Endothelial cell (in vitro differentiated cells): ENCODE measurements at regions not wholly inside any gene's neighbourhood (a gene's known extent, or its start where the extent isn't known, plus 50 kb on each side); places are given as distances from the start of the nearest gene placed in this dataset.

Experiments
- DNase-seq: peaks from one replicate; pipeline ENCODE4 v3.0.0; 2021; ENCODE audit warnings: low spot score
- H3K27ac Mint-ChIP-seq: one replicate; pipeline ENCODE4 v1.8.0; 2021; ENCODE audit warnings: mixed read lengths, inconsistent platforms; ENCODE audit not compliant: unreplicated experiment
- H3K27me3 Mint-ChIP-seq: one replicate; pipeline ENCODE4 v1.8.0; 2021; ENCODE audit warnings: mild to moderate bottlenecking, moderate library complexity, mixed read lengths, inconsistent platforms; ENCODE audit not compliant: unreplicated experiment
- H3K36me3 Mint-ChIP-seq: one replicate; pipeline ENCODE4 v1.8.0; 2021; ENCODE audit warnings: mild to moderate bottlenecking, low read depth, mixed read lengths, inconsistent platforms; ENCODE audit not compliant: unreplicated experiment
- H3K4me1 Mint-ChIP-seq: one replicate; pipeline ENCODE4 v1.8.0; 2021; ENCODE audit warnings: mild to moderate bottlenecking, mixed read lengths, inconsistent platforms; ENCODE audit not compliant: unreplicated experiment
- H3K4me3 Mint-ChIP-seq: one replicate; pipeline ENCODE4 v1.8.0; 2021; ENCODE audit warnings: mild to moderate bottlenecking, mixed read lengths, inconsistent platforms; ENCODE audit not compliant: unreplicated experiment
- H3K9me3 Mint-ChIP-seq: one replicate; pipeline ENCODE4 v1.8.0; 2021; ENCODE audit warnings: mixed read lengths, inconsistent platforms; ENCODE audit not compliant: unreplicated experiment
- CTCF ChIP-seq: fragments of 200-600 bp; sonication (generic); IDR thresholded peaks from one replicate; pipeline ENCODE4 v1.5.0; 2021; ENCODE audit warnings: antibody characterized with exemption; ENCODE audit not compliant: unreplicated experiment

GRCh38 chr3:150080058-150080730, 109.5 kb upstream of the PFN2 start:
- Mint-ChIP-seq H3K4me3 (no peak overlapping the region), H3K9me3 (no peaks in the 10 kb centered on the region), H3K36me3 (no peaks in the 10 kb centered on the region), H3K27me3 (no peaks in the 10 kb centered on the region), H3K4me1 (peaks cover 14% of the 10 kb centered on the region), H3K27ac (no peak overlapping the region)
- no peak for TF ChIP-seq CTCF
- DNase-seq = no peak

GRCh38 chr3:150079029-150079739, 108.5 kb upstream of the PFN2 start:
- Mint-ChIP-seq H3K36me3 (no peaks in the 10 kb centered on the region), H3K9me3 (no peaks in the 10 kb centered on the region), H3K4me1 (peaks cover 14% of the 10 kb centered on the region), H3K4me3 (no peak overlapping the region), H3K27ac (no peak overlapping the region), H3K27me3 (no peaks in the 10 kb centered on the region)
- DNase-seq = no peak
- no peak for TF ChIP-seq CTCF

- TF ChIP-seq CTCF = no peak
- Mint-ChIP-seq H3K27ac (no peak overlapping the region), H3K4me1 (peaks cover 14% of the 10 kb centered on the region), H3K9me3 (no peaks in the 10 kb centered on the region), H3K36me3 (no peaks in the 10 kb centered on the region), H3K4me3 (no peak overlapping the region), H3K27me3 (no peaks in the 10 kb centered on the region)
- DNase-seq = no peak
Observed at GRCh38 chr3:150077581-150078247, 107.0 kb upstream of the PFN2 start.

- H3K4me1 Mint-ChIP-seq = peaks cover 14% of the 10 kb centered on the region
- no peak for DNase-seq
- no peaks in the 10 kb centered on the region for H3K36me3 Mint-ChIP-seq
- H3K27ac Mint-ChIP-seq = no peak overlapping the region
- H3K4me3 Mint-ChIP-seq = no peak overlapping the region
- TF ChIP-seq CTCF = no peak
- no peaks in the 10 kb centered on the region for H3K27me3 Mint-ChIP-seq
- no peaks in the 10 kb centered on the region for H3K9me3 Mint-ChIP-seq
Observed at GRCh38 chr3:150077107-150077506, 106.4 kb upstream of the PFN2 start.

GRCh38 chr3:150076443-150076842, 105.7 kb upstream of the PFN2 start:
- peaks cover 11% of the 10 kb centered on the region for H3K4me1 Mint-ChIP-seq
- no peaks in the 10 kb centered on the region for H3K9me3 Mint-ChIP-seq
- DNase-seq = no peak
- no peaks in the 10 kb centered on the region for H3K27me3 Mint-ChIP-seq
- H3K4me3 Mint-ChIP-seq = no peak overlapping the region
- H3K36me3 Mint-ChIP-seq = no peaks in the 10 kb centered on the region
- no peak for TF ChIP-seq CTCF
- no peak overlapping the region for H3K27ac Mint-ChIP-seq
